ENCODE measurements at regions not wholly inside any gene's neighbourhood (a gene's known extent, or its start where the extent isn't known, plus 50 kb on each side); places are given as distances from the start of the nearest gene placed in this dataset.
"Not testable (repeated sequence)": the region's sequence is repeated elsewhere in the genome, so short reads cannot be mapped to it uniquely, and the experiment has no call there.

GRCh38 chr11:121358760-121359159, 66.2 kb downstream of the SC5D start:
- no peak for DNase-seq (ENCODE audit: low spot score)
- no peak overlapping the region for H3K4me3 ChIP-seq
- no peak for TF ChIP-seq CTCF (IDR thresholded peaks at IDR 0.05)
- H3K9me3 ChIP-seq = no peaks in the 10 kb centered on the region
- no peaks in the 10 kb centered on the region for H3K27me3 ChIP-seq
- H3K36me3 ChIP-seq = no peaks in the 10 kb centered on the region
- H3K4me1 ChIP-seq = no peaks in the 10 kb centered on the region
- H3K27ac ChIP-seq = no peak overlapping the region

GRCh38 chr11:121359591-121359990, 67.0 kb downstream of the SC5D start:
- no peaks in the 10 kb centered on the region for H3K9me3 ChIP-seq
- no peaks in the 10 kb centered on the region for H3K27me3 ChIP-seq
- H3K36me3 ChIP-seq = no peaks in the 10 kb centered on the region
- no peak overlapping the region for H3K27ac ChIP-seq
- no peak for TF ChIP-seq CTCF (IDR thresholded peaks at IDR 0.05)
- DNase-seq (ENCODE audit: low spot score) = no peak
- H3K4me1 ChIP-seq = no peaks in the 10 kb centered on the region
- H3K4me3 ChIP-seq = no peak overlapping the region

GRCh38 chr11:121362955-121363354, 70.4 kb downstream of the SC5D start:
- DNase-seq (ENCODE audit: low spot score); H3K36me3 ChIP-seq; H3K9me3 ChIP-seq; H3K4me3 ChIP-seq; H3K27ac ChIP-seq; H3K4me1 ChIP-seq; H3K27me3 ChIP-seq: not testable (repeated sequence)

GRCh38 chr11:121365304-121365703, 72.7 kb downstream of the SC5D start:
- Histone ChIP-seq H3K4me1 (peaks cover 0 to 9% of the 10 kb centered on the region in 2 donors), H3K36me3 (no peaks in the 10 kb centered on the region), H3K4me3 (no peak overlapping the region), H3K27ac (no peak overlapping the region), H3K9me3 (no peaks in the 10 kb centered on the region), H3K27me3 (no peaks in the 10 kb centered on the region)
- no peak for TF ChIP-seq CTCF (IDR thresholded peaks at IDR 0.05)
- DNase-seq (ENCODE audit: low spot score) = no peak

- Histone ChIP-seq H3K4me3 (no peak overlapping the region), H3K4me1 (peaks cover 0 to 9% of the 10 kb centered on the region in 2 donors), H3K27ac (no peak overlapping the region), H3K27me3 (no peaks in the 10 kb centered on the region), H3K36me3 (no peaks in the 10 kb centered on the region), H3K9me3 (no peaks in the 10 kb centered on the region)
- DNase-seq (ENCODE audit: low spot score) = no peak
- TF ChIP-seq CTCF (IDR thresholded peaks at IDR 0.05) = no peak
These were observed 73.5 kb downstream of the SC5D start for GRCh38 chr11:121366038-121366437.

- Histone ChIP-seq H3K36me3 (no peaks in the 10 kb centered on the region), H3K4me3 (no peak overlapping the region), H3K4me1 (peaks cover 0 to 9% of the 10 kb centered on the region in 2 donors), H3K27me3 (no peaks in the 10 kb centered on the region), H3K9me3 (no peaks in the 10 kb centered on the region), H3K27ac (no peak overlapping the region)
- TF ChIP-seq CTCF (IDR thresholded peaks at IDR 0.05) = no peak
- no peak for DNase-seq (ENCODE audit: low spot score)
These were observed 74.7 kb downstream of the SC5D start for GRCh38 chr11:121367001-121367843.
